ENCODE measurements at regions not wholly inside any gene's neighbourhood (a gene's known extent, or its start where the extent isn't known, plus 50 kb on each side); places are given as distances from the start of the nearest gene placed in this dataset.
"Not testable (repeated sequence)": the region's sequence is repeated elsewhere in the genome, so short reads cannot be mapped to it uniquely, and the experiment has no call there.

DNA sequence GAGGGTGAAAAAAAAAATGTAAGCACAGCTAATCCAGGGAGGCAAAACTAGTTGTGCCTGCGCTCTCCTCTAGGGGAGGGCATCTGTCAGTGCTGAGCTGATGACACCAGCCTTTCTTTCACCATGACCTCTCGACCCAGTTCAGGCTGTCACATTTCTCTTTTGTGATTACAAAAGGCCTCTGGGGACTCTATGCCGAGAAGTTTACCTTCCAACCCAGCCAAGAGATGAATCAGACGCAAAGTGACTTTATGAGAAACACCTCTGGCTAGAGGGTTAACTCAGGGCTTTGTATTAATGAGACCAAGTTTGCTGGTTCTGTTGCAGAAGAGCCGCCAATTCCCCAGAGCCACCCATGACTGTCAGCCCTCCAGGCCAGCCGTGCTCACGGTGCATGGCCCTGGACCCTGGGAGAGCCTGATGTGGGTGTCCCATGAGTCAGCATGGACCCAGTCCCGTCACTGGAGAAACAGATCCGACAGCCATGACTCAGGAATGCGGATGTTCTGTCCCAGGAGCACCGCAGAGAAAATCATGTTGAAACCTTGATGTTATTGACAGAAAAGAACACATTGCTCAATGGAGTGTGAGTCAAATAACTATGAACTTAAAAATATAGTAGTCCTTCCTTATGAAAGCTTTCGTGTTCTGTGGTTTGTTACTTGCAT lies 437.2 kb downstream of the HS3ST3B1 start:
- no peak for DNase-seq (ENCODE audit: low read depth in 2 of 2)

DNA sequence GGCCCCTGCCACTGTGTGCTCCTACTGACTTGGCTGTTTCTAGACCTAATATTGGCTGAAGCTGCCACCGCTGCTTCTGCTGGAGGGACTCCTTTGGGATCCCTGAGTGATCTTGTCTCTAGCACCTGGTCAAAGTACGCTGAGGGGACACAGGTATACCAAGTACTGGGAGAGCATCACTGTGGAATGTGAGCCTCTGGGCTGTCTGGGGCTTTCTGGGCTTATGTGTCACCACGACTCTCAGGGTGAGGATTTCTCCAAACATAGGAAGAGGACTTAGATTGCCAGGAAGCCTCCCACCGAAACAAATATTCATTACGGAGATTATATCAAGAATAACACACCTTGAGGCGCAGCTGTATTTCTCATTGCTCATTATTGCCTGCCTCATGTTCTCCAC lies 435.8 kb downstream of the HS3ST3B1 start:
- no peak for DNase-seq (ENCODE audit: low read depth in 2 of 2)

DNA sequence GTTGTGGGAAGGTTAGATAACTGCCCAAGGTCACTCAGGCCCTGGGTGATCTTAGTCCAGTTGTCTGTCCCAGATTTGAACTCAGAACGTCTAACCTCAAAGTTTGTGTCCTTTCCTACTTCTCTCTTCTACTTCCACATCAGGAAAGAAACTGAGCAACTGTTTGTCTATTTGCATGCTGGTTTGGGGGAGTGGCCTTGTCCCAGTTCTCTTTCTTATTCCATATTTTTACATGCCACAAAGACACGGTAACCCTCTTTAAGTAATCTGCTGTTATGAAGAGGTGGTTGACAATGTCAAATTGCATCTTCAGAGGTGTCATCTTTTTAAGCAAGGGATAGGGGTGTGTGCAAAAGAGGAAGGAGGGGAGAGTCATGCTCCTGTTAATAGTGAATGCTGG lies 432.5 kb downstream of the HS3ST3B1 start:
- no peak for DNase-seq (ENCODE audit: low read depth in 2 of 2)

DNA sequence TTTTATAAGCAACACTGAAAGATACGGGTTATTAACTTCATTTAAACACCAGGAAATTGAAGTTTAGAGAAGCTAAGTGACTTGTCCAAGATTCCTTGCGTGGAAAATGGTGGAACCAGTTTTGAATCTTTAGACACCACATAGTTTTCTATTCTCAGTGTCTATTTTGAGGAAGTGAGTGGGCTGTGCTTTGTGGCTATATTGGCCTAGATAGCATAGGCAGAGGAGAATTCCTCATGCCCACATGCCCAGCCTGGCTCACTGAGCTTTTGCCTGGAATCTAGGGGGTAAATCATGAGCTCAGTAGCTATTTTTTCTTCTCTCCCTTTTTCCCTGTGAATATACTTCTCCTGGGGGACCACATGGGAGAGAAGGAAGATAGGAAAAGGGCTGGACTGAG lies 431.3 kb downstream of the HS3ST3B1 start:
- no peak for DNase-seq (ENCODE audit: low read depth in 2 of 2)

DNA sequence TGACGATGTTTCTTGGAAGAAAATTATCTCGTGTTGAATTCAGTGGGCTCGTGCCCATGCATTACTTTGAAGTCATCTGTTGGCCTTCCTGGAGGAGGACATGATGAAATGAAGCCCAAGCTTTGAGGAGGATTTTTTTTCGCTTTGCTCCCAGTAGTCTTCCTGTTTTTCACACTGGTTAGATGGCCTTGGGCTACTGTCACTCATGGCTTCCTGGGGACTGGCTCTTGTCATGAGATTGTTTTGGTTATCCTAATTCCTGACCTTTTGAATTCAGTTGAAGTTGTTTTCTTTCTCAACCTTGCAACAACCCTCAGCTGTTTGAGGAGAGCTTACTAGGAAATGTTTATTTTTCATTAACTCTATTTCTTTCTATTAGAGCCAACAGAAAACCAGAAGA lies 430.7 kb downstream of the HS3ST3B1 start:
- no peak for DNase-seq (ENCODE audit: low read depth in 2 of 2)

DNA sequence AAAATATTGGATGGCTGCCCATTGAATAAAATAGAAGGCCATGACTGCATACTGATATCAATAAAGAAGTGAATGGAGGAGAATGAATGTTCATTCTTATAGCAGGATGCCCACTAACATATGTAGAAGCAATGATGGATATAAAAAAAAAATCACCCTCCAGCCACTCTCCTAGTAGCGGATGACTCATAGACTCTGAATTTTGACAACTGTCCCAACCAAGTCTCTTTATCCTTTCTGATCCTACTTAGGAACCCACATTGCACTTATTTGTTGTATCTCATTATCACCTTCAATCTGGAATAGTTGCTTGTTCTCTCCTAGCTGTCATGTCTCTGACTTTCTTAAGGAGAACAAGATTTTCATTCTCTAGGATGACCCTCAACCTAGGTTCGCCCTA lies 429.9 kb downstream of the HS3ST3B1 start:
- DNase-seq (ENCODE audit: low read depth in 2 of 2), result no peak

DNA sequence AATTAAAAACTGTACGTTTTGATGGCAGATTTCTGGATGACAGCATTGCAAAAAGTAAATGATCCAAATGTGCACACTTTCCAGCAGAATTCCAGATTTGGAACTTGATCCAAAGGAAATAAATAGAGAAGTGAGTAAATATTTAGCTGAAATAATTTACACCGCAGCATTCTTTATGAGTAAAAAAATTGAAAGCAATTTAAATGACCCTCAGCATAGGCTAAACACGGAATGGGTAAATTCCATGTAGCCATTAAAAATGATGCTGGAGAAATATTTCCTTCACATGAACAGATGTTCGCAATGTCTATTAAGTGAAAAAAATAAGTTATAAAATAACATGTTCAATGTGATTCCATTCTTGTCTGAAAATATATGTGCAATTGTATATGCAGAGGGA lies 424.8 kb downstream of the HS3ST3B1 start:
- DNase-seq (ENCODE audit: low read depth in 2 of 2), result no peak

DNA sequence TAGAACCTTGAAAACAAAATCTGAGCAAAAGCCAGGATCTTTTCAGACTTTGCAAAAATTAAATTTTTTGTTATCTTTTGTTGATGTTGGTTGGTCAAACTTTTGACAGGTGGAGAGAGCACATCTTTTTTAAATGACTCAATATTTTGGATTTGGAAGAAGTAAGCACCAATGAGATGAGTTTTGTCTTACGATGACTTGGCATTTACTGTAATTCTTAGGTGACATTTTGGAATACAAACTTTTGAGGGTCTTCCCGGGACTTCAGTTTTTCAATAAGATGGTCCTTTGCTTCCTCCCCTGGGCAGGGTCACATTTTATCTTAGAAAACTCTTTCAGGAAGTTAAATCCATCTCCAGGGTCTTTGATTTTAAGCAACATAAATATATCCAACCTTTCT lies 423.9 kb downstream of the HS3ST3B1 start:
- no peak for DNase-seq (ENCODE audit: low read depth in 2 of 2)

DNA sequence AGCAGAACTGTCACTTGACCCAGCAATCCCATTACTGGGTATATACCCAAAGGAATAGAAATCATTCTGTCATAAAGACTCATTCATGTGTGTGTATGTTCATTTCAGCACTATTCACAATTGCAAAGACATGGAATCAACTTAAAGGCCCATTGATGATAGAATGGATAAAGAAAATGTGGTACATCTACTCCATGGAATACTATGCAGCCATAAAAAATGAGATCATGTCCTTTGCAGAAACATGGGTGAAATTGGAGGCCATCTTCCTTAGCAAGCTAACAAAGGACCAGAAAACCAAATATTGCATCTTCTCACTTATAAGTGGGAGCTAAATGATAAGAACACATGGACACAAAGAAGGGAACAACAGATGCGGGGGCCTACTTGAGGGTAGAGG lies 422.5 kb downstream of the HS3ST3B1 start:
- DNase-seq (ENCODE audit: low read depth in 2 of 2), result not testable (repeated sequence)

DNA sequence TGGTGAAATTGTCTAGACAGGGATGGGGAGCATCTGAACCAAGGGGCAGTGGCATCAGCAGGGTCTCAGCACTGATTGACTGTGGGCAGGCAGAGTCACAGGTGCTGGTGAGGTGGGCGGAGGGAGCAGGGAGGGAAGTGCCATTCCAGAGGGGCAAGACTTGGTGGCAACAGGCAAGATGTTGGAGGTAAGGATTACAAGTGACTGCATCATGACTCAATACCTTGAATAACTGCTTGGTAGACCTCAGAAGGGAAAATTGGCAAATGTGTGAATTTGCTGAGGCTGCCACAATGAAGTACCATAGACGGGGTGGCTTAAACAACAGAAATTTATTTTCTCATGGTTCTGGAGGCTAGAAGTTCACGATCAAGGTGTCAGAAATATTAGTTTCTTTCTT lies 419.1 kb downstream of the HS3ST3B1 start:
- DNase-seq (ENCODE audit: low read depth in 2 of 2), result no peak

DNA sequence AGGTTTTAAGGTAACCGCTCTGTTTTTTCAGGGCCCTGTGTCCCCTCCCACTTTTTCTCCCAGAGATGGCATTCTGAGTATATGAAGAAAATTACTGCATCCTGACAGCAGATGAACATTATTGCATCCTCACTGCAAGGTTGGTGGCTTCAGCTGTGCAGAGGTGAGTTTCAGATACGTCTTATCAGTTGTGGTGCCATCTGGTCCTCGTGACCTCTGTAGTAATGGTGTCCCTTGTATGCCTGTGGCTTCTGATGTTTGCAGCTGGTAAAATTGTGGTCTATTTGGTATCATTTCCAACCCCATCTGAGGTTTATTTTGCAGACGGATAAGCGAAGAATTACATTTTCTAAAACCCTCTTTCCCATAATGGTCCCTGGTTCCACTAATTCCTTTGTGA lies 417.0 kb downstream of the HS3ST3B1 start:
- no peak for DNase-seq (ENCODE audit: low read depth in 2 of 2)

DNA sequence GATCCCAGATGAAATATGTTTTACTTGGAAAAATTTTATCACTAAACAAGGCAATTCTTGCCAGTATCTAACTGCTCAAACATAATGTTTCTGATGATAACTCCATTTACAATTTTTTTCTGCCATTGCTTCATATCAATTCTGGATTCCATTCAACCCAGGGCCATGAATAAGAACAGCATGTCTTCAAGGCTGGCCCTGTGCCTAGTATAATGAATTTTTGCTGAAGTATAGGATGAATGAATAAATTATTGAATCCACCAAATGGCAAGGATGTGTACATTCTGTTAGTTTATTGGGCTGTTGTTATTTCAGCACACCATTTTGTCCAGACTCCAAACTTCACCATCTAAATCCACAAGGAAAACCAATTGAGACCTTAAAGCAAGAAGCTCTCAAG lies 414.7 kb downstream of the HS3ST3B1 start:
- no peak for DNase-seq (ENCODE audit: low read depth in 2 of 2)

DNA sequence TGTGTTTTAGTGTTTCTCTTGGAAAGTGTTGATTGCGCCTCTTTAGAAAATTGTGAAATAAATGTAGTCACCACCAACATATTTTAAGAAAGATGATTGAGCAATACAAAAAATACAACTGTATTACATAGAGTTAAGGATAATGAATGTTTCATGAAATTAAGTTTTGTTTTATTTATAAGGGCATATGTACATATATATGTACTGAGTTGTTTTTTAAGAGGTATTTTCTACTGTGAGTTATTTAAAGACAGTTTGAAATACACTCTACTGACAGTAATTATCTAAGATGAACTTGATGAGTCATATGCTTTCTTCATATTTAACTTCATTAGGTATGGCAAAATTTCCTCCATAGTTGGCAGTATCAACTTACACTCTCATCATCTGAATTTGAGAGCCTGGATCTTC lies 411.7 kb downstream of the HS3ST3B1 start:
- DNase-seq (ENCODE audit: low read depth in 2 of 2), result no peak

DNA sequence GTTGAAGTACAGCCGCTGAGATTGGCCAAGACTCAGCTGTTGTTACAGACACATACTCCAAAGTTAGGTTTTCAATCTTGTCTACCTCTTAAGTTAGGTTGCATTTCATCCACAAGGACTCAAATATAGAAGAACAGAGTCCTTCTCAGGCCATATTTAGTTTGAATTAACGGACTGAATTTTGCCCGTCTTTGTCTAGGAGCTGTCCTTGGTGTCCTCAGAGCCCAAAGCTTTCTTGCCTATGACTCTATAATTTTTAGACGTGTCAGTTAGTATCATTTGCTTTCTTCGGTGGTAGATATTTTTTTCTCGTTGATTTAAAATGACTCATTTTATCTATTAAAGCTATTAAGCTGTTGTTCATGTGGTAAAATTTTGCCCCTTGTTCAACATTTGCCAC lies 403.2 kb downstream of the HS3ST3B1 start:
- DNase-seq (ENCODE audit: low read depth in 2 of 2), result no peak

DNA sequence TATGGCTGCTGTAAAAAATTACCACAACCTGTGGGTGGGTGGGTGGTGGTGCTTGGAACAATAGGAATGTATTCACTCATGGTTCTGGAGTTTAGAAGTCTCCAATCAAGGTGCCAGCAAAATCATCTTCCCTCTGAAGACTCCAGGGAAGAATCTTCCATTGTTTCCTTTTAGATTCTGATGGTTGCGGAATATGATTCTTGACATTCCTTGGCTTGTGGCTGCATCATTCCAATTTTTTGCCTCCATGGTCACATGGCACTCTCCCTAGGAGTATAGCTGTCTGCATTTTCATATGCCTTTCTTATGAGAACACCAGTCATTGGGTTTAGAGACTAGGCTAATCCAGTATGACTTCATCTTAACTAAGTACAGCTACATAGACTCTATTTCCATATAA lies 401.0 kb downstream of the HS3ST3B1 start:
- DNase-seq (ENCODE audit: low read depth in 2 of 2), result no peak

DNA sequence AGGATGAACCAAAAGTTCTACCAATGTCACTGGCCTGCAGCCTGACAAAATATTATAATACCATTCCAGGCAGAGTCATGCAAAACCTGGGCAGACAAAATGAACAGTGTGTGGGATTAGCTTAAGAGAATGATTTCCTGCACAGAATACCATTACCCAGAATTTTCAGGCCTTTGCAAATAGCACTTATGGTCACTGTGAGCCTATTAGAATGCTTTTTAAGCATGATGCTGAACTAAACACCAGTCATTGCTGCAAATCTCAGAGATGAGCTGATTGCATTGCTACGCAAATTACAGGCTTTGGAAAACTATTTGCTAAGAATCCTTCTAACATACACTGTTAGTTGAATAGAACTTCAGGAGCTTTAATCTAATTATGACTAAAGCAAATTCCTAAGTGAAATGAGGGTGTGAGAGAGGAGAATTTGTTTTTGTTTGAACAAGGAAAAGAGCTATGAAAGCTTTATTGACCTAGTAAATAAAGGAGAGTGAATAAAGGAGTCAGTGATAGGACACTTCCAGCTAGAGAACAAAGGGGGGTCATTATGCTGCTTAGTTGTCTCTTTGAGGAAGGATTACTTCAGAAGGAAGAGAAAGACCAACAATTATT lies 398.8 kb downstream of the HS3ST3B1 start:
- no peak for DNase-seq (ENCODE audit: low read depth in 2 of 2)

DNA sequence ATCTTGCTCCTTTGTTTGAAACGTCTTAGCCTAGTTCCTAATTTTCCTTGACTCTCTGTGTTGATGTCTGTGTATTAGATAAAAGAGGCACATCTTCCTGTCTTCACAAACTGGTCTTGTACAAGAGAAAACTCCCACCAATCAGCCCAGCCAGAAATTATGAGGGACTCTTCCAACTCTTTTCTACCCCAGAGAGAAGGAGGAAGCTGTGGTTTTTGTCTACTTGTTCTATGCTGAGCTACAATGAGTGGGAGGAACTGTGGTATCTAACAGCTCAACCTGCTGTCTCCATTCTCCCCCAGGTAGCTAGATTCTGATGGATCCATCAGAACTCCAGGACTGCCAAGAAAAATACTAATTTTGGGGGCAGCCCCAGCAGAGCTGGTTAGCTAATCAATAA lies 392.5 kb downstream of the HS3ST3B1 start:
- no peak for DNase-seq (ENCODE audit: low read depth in 2 of 2)

DNA sequence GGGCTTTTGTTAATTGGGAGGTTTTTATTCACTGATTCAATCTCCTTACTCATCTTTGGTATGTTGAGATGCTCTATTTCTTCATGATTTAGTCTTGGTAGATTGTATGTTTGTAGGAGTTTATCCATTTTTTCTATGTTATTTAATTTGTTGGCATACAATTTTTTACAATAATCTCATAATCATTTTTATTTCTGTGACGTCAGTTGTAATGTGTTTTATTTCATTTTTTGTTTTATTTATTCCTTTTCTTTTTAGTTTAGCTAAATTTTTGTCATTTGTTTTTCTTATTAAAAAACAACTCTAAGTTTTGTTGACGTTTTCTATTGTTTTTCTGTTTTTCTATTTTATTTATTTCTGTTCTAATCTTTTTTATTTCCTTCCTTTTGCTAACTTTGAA lies 389.8 kb downstream of the HS3ST3B1 start:
- no peak for DNase-seq (ENCODE audit: low read depth in 2 of 2)

DNA sequence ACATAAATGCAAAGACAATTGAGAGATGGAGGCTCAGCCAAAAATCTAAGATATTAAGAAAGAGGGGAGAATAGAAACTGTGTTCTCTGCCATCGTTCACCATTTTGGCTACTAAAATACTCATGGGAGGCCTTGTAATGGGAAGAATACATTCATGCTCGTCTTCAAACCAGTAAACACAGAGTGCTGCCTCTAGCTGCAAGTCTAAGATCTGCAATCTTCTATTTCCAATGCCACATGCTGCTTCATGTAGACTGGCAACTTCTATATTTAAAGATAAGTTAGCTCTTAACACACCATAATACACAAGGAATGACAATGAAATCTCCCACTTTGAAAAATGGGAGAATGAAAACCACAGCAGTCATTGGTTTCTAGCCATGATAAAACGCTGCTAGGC lies 387.3 kb downstream of the HS3ST3B1 start:
- no peak for DNase-seq (ENCODE audit: low read depth in 2 of 2)

DNA sequence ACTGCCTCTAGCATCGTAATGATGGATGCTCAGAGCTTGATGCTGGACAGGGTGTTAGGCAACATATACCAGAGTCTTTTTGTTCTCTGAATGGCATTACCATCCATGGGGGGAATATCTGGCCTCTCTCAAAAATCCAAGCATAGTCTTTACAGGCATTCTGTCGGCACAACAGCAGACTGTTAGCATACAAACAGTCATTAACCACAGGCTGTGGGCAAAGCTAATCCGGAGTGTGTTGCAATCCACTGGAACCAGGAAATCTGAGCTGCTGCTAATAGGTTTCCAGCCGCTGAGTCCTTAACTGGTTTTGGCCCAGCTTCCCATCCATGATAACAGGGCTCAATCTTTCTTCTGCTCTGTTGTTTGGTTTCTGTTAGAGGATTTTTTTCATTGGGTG lies 371.9 kb downstream of the HS3ST3B1 start:
- DNase-seq (ENCODE audit: low read depth in 2 of 2), result no peak

DNA sequence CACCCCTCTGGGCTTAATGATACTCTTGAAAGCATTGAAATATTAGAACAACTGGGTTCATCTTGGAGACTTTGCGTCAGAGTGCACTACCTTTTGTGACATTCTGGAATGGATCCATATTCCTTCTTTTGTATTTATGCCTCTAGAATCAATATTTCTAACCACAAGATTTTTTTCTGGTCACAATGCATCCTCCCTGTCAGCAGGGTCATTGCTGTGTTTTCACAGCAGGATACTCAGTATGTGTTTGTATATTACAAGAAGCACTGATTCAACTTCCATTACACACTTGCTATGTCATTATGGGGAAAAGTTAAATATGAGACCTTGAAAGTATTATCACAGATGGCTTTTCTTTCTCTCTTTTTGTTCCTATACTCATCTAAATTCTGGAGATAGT lies 370.0 kb downstream of the HS3ST3B1 start:
- no peak for DNase-seq (ENCODE audit: low read depth in 2 of 2)

DNA sequence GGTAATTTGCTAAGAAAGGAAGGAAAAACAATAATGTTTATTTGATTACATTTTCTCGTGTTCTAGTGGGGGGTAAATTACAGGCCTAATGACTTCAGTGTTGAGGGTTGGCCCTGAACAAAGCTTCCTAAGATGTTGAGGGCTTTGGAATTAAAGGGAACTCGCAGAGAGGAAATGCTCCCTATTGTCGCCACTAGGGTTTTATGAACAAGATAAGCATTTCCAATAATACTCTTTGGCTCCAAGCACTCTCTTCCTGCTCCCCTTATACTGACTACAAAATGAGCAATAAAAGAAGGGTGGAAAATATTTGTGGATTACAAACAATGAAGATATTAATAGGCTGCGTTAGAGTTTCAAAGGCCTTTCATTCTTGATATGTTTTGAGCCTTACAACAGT lies 363.6 kb downstream of the HS3ST3B1 start:
- no peak for DNase-seq (ENCODE audit: low read depth in 2 of 2)

DNA sequence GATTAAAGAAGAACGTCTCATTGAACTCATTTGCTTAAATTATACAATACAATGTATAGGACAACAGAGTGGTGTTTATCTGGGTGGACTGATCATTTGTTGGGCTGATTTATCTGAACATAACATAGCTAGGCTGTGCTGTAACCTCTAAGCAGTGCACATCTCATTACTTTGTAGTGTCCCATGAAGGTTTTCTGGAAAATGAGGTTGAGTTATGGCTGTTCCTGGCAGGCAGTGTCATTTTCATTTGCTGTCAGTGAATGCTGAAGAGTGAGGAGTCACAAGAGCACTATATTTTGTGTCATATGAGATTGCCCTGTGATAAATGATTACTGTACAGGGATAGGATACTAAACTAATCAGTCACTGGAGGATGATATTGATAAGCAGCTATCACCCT lies 340.2 kb downstream of the HS3ST3B1 start:
- DNase-seq (ENCODE audit: low read depth in 2 of 2), result no peak

DNA sequence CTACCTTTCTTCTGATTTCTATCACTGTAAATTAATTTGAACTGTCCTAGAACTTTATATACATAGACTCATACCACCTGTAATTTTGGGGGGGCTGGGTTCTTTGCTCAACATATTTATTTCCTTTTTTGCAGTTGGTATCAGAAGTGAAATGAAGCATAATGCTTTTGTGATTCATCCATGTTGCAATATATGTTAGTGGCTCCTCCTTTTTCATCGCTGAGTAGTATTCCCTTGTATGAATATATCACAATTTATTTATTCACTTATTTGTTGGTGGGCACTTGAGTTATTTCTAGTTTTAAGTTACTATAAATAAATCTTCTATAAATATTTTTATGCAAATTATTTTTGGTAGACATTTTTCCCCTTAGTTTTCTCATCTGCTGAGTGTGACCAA lies 336.4 kb downstream of the HS3ST3B1 start:
- no peak for DNase-seq (ENCODE audit: low read depth in 2 of 2)
